GM12801 (cell line): ENCODE measurements at regions not wholly inside any gene's neighbourhood (a gene's known extent, or its start where the extent isn't known, plus 50 kb on each side); places are given as distances from the start of the nearest gene placed in this dataset.

Experiments
- CTCF ChIP-seq: IDR thresholded peaks from one replicate; pipeline ENCODE4 v1.5.1; 2011; ENCODE audit warnings: control low read depth; ENCODE audit not compliant: insufficient read length; ENCODE audit errors: extremely low read depth

- TF ChIP-seq CTCF, result no peak
These were observed 1144.6 kb upstream of the ADGRL2 start for GRCh38 chr1:80656014-80656636.

GRCh38 chr1:80646053-80646452 is 1154.7 kb upstream of the ADGRL2 start:
- TF ChIP-seq CTCF, result no peak

- no peak for TF ChIP-seq CTCF
These were observed 1155.1 kb upstream of the ADGRL2 start for GRCh38 chr1:80645621-80646020.

GRCh38 chr1:80640978-80641377 is 1159.8 kb upstream of the ADGRL2 start:
- no peak for TF ChIP-seq CTCF

- TF ChIP-seq CTCF, result no peak
These were observed 1160.8 kb upstream of the ADGRL2 start for GRCh38 chr1:80639777-80640533.

- no peak for TF ChIP-seq CTCF
These were observed 1166.6 kb upstream of the ADGRL2 start for GRCh38 chr1:80633947-80634706.

- TF ChIP-seq CTCF, result no peak
These were observed 1168.5 kb upstream of the ADGRL2 start for GRCh38 chr1:80632284-80632683.
